Transverse colon (tissue), 3 donors: ENCODE measurements at regions not wholly inside any gene's neighbourhood (a gene's known extent, or its start where the extent isn't known, plus 50 kb on each side); places are given as distances from the start of the nearest gene placed in this dataset.

Source experiments
- CTCF ChIP-seq, 5 experiments: fragments of 200-600 bp in 3 of 5; fragments of 450-650 bp in 2 of 5; sonication (generic) in 3 of 5; IDR thresholded peaks; 1 replicate in 2 of 5; 2 replicates in 3 of 5; pipeline ENCODE4 v1.5.1; 2016 to 2017; ENCODE audit warnings: antibody characterized with exemption in 5 of 5, inconsistent platforms in 3 of 5, mild to moderate bottlenecking in 2 of 5, moderate library complexity in 1 of 5
- EP300 ChIP-seq: sonication (generic); formaldehyde crosslinking; IDR thresholded peaks from one replicate; pipeline ENCODE4 v1.6.1; 2017; ENCODE audit warnings: antibody characterized with exemption, low read depth
- POLR2A ChIP-seq: fragments of 450-650 bp; IDR thresholded peaks from one replicate; pipeline ENCODE4 v1.6.1; 2016; ENCODE audit warnings: antibody characterized with exemption, mild to moderate bottlenecking, moderate library complexity

GRCh38 chrX:140602140-140602539 lies 97.3 kb upstream of the SOX3 start:
- TF ChIP-seq POLR2A (no peak), CTCF (IDR thresholded peaks at IDR 0.05) (no peak), EP300 (no peak)
